Mucosa of descending colon (tissue), 3 donors: ENCODE measurements at regions not wholly inside any gene's neighbourhood (a gene's known extent, or its start where the extent isn't known, plus 50 kb on each side); places are given as distances from the start of the nearest gene placed in this dataset.

Experiments
- ATAC-seq: fragments of 200-7000 bp; cut with Tn5 transposase; one replicate; pipeline ENCODE4 v1.9.1; 2020; ENCODE audit warnings: mild to moderate bottlenecking, moderate library complexity
- DNase-seq, 3 donors: peaks; one replicate each; pipeline ENCODE4 v3.0.0-alpha.2; 2020
- H3K36me3 ChIP-seq: fragments of 200-600 bp; one replicate; pipeline ENCODE4 v1.8.0; 2021; ENCODE audit warnings: low read depth, mild to moderate bottlenecking
- H3K4me1 ChIP-seq: fragments of 200-600 bp; one replicate; pipeline ENCODE4 v1.8.0; 2021; ENCODE audit warnings: low read depth, mild to moderate bottlenecking
- H3K4me3 ChIP-seq: fragments of 200-600 bp; one replicate; pipeline ENCODE4 v1.8.0; 2021; ENCODE audit warnings: mild to moderate bottlenecking
- H3K9me3 ChIP-seq: fragments of 200-600 bp; one replicate; pipeline ENCODE4 v1.8.0; 2021; ENCODE audit warnings: mild to moderate bottlenecking
- intact Hi-C, 2 donors: fragments of 100-400 bp; cut with DNase I in 1 of 2; cut with micrococcal nuclease in 1 of 2; formaldehyde crosslinking; loops; one replicate each; pipeline versions ENCODE4 v1.11.0 to v1.11.1; 2022; cut with DNase I, micrococcal nuclease
- TF ChIP-seq, protein P1 (sequence below): fragments of 200-600 bp; IDR thresholded peaks from one replicate; pipeline ENCODE4 v1.8.0; 2022; ENCODE audit warnings: antibody characterized with exemption, mild to moderate bottlenecking
- donor health status: DM: no; HTN: no; CAD: no; lungs with moderate emphysema.
- donor health status: DM: no; HTN: no; CAD: no.
- donor health status: DM: no; HTN: yes; CAD: no.

DNA sequence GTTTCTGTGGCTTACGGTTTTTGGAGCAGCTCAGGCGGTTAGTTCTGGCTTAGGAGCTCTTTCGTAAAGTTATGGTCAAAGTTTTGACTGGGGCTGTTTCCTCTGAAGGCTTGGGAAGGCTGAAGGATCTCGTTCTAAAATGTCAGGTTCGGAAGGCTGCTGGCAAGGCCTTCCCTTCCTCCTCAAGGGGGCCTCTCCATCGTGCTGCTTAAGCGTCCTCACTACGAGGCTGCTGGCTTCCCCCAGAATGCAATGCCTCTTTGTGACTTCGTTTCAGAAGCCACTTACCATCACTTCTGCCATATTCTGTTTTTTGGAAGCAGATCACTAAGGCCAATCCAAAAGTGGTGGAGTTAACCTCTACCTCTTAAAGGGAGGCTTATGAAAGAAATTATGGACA is 1196.4 kb upstream of the TENM3 start:
- H3K4me3 ChIP-seq, result no peak overlapping the region
- H3K4me1 ChIP-seq, result no peaks in the 10 kb centered on the region
- ATAC-seq (no peak), DNase-seq (no peak)
- no peaks in the 10 kb centered on the region for H3K9me3 ChIP-seq
- no peaks in the 10 kb centered on the region for H3K36me3 ChIP-seq
- TF ChIP-seq, protein P1, sequence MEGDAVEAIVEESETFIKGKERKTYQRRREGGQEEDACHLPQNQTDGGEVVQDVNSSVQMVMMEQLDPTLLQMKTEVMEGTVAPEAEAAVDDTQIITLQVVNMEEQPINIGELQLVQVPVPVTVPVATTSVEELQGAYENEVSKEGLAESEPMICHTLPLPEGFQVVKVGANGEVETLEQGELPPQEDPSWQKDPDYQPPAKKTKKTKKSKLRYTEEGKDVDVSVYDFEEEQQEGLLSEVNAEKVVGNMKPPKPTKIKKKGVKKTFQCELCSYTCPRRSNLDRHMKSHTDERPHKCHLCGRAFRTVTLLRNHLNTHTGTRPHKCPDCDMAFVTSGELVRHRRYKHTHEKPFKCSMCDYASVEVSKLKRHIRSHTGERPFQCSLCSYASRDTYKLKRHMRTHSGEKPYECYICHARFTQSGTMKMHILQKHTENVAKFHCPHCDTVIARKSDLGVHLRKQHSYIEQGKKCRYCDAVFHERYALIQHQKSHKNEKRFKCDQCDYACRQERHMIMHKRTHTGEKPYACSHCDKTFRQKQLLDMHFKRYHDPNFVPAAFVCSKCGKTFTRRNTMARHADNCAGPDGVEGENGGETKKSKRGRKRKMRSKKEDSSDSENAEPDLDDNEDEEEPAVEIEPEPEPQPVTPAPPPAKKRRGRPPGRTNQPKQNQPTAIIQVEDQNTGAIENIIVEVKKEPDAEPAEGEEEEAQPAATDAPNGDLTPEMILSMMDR, result no peak
- intact Hi-C loops, result no loop called here

DNA sequence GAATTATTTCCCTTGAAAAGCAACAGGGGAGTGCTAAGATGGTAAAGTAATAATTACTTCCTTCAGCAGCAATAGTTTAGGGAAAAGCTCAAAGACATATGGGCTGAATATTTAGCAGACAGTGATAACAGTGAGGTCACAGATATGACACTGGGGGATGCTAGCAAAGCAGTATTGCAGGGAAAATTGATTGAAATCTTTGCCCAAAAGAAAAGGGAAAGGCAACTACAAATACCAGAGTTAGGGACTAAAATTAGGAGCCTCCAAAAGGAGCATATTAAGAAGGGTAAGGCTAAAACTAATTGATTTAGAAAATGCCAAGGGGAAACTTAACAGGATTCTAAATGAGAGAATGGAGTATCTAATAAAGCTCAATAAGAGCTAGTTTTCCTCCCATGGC is 1191.3 kb upstream of the TENM3 start:
- ATAC-seq (no peak), DNase-seq (no peak)
- H3K4me3 ChIP-seq, result no peak overlapping the region
- intact Hi-C loops, result no loop called here
- no peaks in the 10 kb centered on the region for H3K4me1 ChIP-seq
- TF ChIP-seq, protein P1, result no peak
- no peaks in the 10 kb centered on the region for H3K36me3 ChIP-seq
- H3K9me3 ChIP-seq, result no peaks in the 10 kb centered on the region

DNA sequence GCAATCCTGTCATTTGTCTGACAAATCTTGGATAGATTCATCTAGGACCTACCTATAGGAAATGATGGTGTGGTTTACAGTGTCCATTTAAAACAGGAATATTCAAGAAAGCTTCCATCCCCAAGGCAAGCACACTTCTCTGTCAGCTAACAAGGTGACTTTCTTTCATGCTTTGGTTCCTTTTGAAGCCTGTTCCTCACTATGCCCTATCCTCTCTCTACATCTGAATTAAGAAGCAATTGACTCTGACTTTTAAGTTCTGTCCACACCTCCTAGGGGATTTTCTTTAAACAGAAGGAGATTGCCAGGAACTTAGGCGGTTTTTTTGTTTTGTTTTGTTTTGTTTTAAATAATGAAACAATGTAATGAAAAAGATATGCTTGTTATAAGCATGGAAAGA is 1181.4 kb upstream of the TENM3 start:
- Histone ChIP-seq H3K4me3 (no peak overlapping the region), H3K9me3 (no peaks in the 10 kb centered on the region), H3K4me1 (no peaks in the 10 kb centered on the region), H3K36me3 (no peaks in the 10 kb centered on the region)
- intact Hi-C loops, result no loop called here
- TF ChIP-seq, protein P1, result no peak
- ATAC-seq (no peak), DNase-seq (no peak)

DNA sequence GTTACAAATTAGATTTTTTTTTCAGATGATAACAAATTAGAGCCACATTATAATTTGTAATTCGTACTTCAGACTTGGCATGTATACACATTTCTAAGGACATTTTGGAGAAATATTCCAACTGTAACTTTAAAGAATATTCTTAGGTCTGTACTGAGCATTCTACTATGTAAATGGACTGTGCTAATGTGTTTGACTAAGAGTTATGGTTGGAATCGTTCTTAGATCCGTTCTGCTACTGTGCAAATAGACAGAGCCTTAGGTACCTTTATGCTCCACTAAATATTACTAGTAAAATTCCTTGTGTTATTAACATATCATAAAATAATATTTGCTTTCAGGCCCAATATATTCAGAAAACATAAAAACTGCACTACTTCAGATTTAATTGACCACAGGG is 1180.0 kb upstream of the TENM3 start:
- Histone ChIP-seq H3K4me3 (no peak overlapping the region), H3K9me3 (no peaks in the 10 kb centered on the region), H3K36me3 (no peaks in the 10 kb centered on the region), H3K4me1 (no peaks in the 10 kb centered on the region)
- ATAC-seq, result no peak
- TF ChIP-seq, protein P1, result no peak
- intact Hi-C loops, result no loop called here
- DNase-seq, result no peak

DNA sequence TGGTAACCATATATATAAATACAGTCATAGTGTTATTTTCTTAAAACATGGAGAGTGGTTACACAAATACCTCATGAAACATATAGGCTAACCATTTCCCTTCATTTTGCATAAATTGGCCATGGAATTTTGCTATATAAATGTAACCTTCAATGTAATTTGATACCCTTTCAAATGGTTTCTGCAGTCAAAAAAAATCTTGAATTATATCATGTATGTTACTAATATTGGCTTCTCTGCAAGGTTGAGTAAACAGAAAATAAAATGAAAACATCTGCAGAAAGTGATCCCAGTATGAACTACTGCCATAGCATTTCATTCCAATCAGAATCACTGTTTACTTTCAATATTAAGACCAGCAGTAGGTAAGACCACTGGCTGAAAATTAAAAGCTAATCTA is 1165.9 kb upstream of the TENM3 start:
- intact Hi-C loops, result no loop called here
- ATAC-seq (no peak), DNase-seq (no peak)
- H3K36me3 ChIP-seq, result no peaks in the 10 kb centered on the region
- TF ChIP-seq, protein P1, result no peak
- H3K4me3 ChIP-seq, result no peak overlapping the region
- no peaks in the 10 kb centered on the region for H3K9me3 ChIP-seq
- no peaks in the 10 kb centered on the region for H3K4me1 ChIP-seq

DNA sequence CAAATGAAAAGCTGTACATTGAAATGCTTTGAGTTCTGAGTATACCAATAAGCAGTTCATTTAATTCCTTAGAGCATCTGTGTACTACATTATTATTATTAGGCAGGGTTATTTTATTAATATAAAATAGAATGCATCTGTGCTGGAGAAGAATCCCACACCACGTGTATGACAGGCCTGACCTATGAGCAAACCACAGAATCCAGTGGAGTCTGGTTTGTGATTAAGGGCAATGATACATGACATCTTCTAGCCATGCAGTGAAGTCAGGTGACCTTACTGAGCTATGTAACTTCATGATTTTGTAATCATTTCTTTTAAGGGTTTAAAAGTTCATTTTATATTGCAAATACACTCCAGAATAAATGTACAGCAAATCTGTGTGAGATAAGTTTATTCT is 1165.0 kb upstream of the TENM3 start:
- no peak for DNase-seq
- intact Hi-C loops, result no loop called here
- TF ChIP-seq, protein P1, result no peak
- ATAC-seq, result no peak
- no peaks in the 10 kb centered on the region for H3K36me3 ChIP-seq
- H3K4me1 ChIP-seq, result no peaks in the 10 kb centered on the region
- no peaks in the 10 kb centered on the region for H3K9me3 ChIP-seq
- no peak overlapping the region for H3K4me3 ChIP-seq
